ENCODE measurements at regions not wholly inside any gene's neighbourhood (a gene's known extent, or its start where the extent isn't known, plus 50 kb on each side); places are given as distances from the start of the nearest gene placed in this dataset.

GRCh38 chr3:76063811-76064210 is 278.5 kb upstream of the ZNF717 start:
- DNase-seq (ENCODE audit: low read depth): no peak

GRCh38 chr3:76065964-76066363 is 280.6 kb upstream of the ZNF717 start:
- no peak for DNase-seq (ENCODE audit: low read depth)

GRCh38 chr3:76078101-76078500 is 292.8 kb upstream of the ZNF717 start:
- DNase-seq (ENCODE audit: low read depth): no peak

- DNase-seq (ENCODE audit: low read depth): no peak
Measured at GRCh38 chr3:76083992-76084391, 298.6 kb upstream of the ZNF717 start.

GRCh38 chr3:76096036-76096435 is 310.7 kb upstream of the ZNF717 start:
- no peak for DNase-seq (ENCODE audit: low read depth)

- DNase-seq (ENCODE audit: low read depth): no peak
Measured at GRCh38 chr3:76096836-76097588, 311.7 kb upstream of the ZNF717 start.

GRCh38 chr3:76097589-76097969 is 312.2 kb upstream of the ZNF717 start:
- DNase-seq (ENCODE audit: low read depth): no peak

- DNase-seq (ENCODE audit: low read depth): no peak
Measured at GRCh38 chr3:76099956-76100355, 314.6 kb upstream of the ZNF717 start.

GRCh38 chr3:76107935-76108570 is 322.7 kb upstream of the ZNF717 start:
- DNase-seq (ENCODE audit: low read depth): no peak

GRCh38 chr3:76111808-76112207 is 326.5 kb upstream of the ZNF717 start:
- no peak for DNase-seq (ENCODE audit: low read depth)

GRCh38 chr3:76122007-76122406 is 336.7 kb upstream of the ZNF717 start:
- no peak for DNase-seq (ENCODE audit: low read depth)

- no peak for DNase-seq (ENCODE audit: low read depth)
Measured at GRCh38 chr3:76129441-76129840, 344.1 kb upstream of the ZNF717 start.

GRCh38 chr3:76131396-76132153 is 346.2 kb upstream of the ZNF717 start:
- DNase-seq (ENCODE audit: low read depth): peak; percentile 26

- no peak for DNase-seq (ENCODE audit: low read depth)
Measured at GRCh38 chr3:76132154-76132470, 346.8 kb upstream of the ZNF717 start.

- no peak for DNase-seq (ENCODE audit: low read depth)
Measured at GRCh38 chr3:76134166-76134565, 348.8 kb upstream of the ZNF717 start.

GRCh38 chr3:76138921-76139320 is 353.6 kb upstream of the ZNF717 start:
- peak; percentile 27 for DNase-seq (ENCODE audit: low read depth)

- DNase-seq (ENCODE audit: low read depth): no peak
Measured at GRCh38 chr3:76147846-76148245, 362.5 kb upstream of the ZNF717 start.

GRCh38 chr3:76152028-76152427 is 366.7 kb upstream of the ZNF717 start:
- DNase-seq (ENCODE audit: low read depth): no peak

- no peak for DNase-seq (ENCODE audit: low read depth)
Measured at GRCh38 chr3:76161856-76162255, 376.5 kb upstream of the ZNF717 start.

- no peak for DNase-seq (ENCODE audit: low read depth)
Measured at GRCh38 chr3:76171647-76172046, 386.3 kb upstream of the ZNF717 start.

- DNase-seq (ENCODE audit: low read depth): no peak
Measured at GRCh38 chr3:76177610-76178009, 392.3 kb upstream of the ZNF717 start.

GRCh38 chr3:76178412-76178811 is 393.1 kb upstream of the ZNF717 start:
- DNase-seq (ENCODE audit: low read depth): no peak

GRCh38 chr3:76181213-76181612 is 395.9 kb upstream of the ZNF717 start:
- no peak for DNase-seq (ENCODE audit: low read depth)

Measured in non-pigmented ciliary epithelial cell (primary cell).